H1 (cell line): ENCODE measurements at regions not wholly inside any gene's neighbourhood (a gene's known extent, or its start where the extent isn't known, plus 50 kb on each side); places are given as distances from the start of the nearest gene placed in this dataset.
A peak's percentile ranks its signal among the peaks of the same experiment; 100 is the strongest.

Experiments
- CTCF ChIA-PET: fragments of 300-600 bp; sonication (Branson Sonifier 250); formaldehyde crosslinking; loops from one replicate; lab custom pipeline; 2021; ENCODE audit not compliant: partially characterized antibody; lab: Charles Lee
- POLR2A ChIA-PET: fragments of 300-600 bp; sonication (Branson Sonifier 250); formaldehyde crosslinking; loops from one replicate; lab custom pipeline; 2021; ENCODE audit warnings: inconsistent platforms; ENCODE audit not compliant: partially characterized antibody; lab: Charles Lee
- DNase-seq, 2 experiments: peaks; one replicate each; pipeline versions ENCODE4 v3.0.0 to v3.0.0-alpha.2; 2010 to 2022; ENCODE audit warnings: low spot score in 2 of 2, low read depth in 1 of 2, mixed read lengths in 1 of 2
- FAIRE-seq: peaks from 2 replicates; lab custom pipeline; 2011; peaks lifted over from hg19 to GRCh38; lab: Jason Lieb, UNC
- H2AFZ ChIP-seq: 2 replicates; pipeline ENCODE4 v1.8.1; 2012; ENCODE audit warnings: low read length, inconsistent platforms
- H2AK5ac ChIP-seq: 2 replicates; pipeline ENCODE4 v1.6.1; 2013; ENCODE audit warnings: low read depth, low read length
- H2BK120ac ChIP-seq: replicated peaks from 2 replicates; pipeline ENCODE3; 2013; ENCODE audit warnings: low read depth, low read length, inconsistent platforms
- H2BK12ac ChIP-seq: 2 replicates; pipeline ENCODE4 v1.6.1; 2013; ENCODE audit warnings: low read depth, low read length
- H2BK15ac ChIP-seq: 2 replicates; pipeline ENCODE4 v1.6.1; 2013; ENCODE audit warnings: low read length
- H2BK20ac ChIP-seq: 2 replicates; pipeline ENCODE4 v1.6.1; 2013; ENCODE audit warnings: low read length
- H2BK5ac ChIP-seq: 2 replicates; pipeline ENCODE4 v1.6.1; 2013; ENCODE audit warnings: low read depth, low read length
- H3K14ac ChIP-seq: 2 replicates; pipeline ENCODE4 v1.6.1; 2013; ENCODE audit warnings: inconsistent platforms; ENCODE audit not compliant: insufficient read length
- H3K18ac ChIP-seq: 2 replicates; pipeline ENCODE4 v1.6.1; 2013; ENCODE audit warnings: low read length; ENCODE audit errors: extremely low read depth
- H3K23ac ChIP-seq: 2 replicates; pipeline ENCODE4 v1.6.1; 2013; ENCODE audit warnings: inconsistent platforms; ENCODE audit not compliant: insufficient read length
- H3K23me2 ChIP-seq: 2 replicates; pipeline ENCODE4 v1.6.1; 2013; ENCODE audit warnings: low read depth, low read length
- H3K27ac ChIP-seq: 2 replicates; pipeline ENCODE4 v1.6.1; 2011; ENCODE audit warnings: low read depth, low read length, inconsistent platforms
- H3K27me3 ChIP-seq, 4 experiments: replicated peaks in 1 of 4; 1 replicate in 1 of 4; 2 replicates in 3 of 4; pipeline versions ENCODE4 v1.6.1 to v1.8.1; 2011 to 2013; ENCODE audit warnings: low read length in 3 of 4, mild to moderate bottlenecking in 3 of 4, inconsistent platforms in 2 of 4, mixed read lengths in 2 of 4, moderate library complexity in 1 of 4; ENCODE audit not compliant: control insufficient read depth in 3 of 4, insufficient read depth in 3 of 4; ENCODE audit errors: extremely low read depth in 1 of 4
- H3K36me3 ChIP-seq, 4 experiments: 2 replicates each; pipeline versions ENCODE4 v1.6.1 to v1.8.1; 2011 to 2013; ENCODE audit warnings: mild to moderate bottlenecking in 4 of 4, low read length in 3 of 4, moderate library complexity in 2 of 4, control low read depth in 1 of 4, inconsistent platforms in 1 of 4; ENCODE audit not compliant: insufficient read depth in 4 of 4, control insufficient read depth in 2 of 4
- H3K4ac ChIP-seq: replicated peaks from 2 replicates; pipeline ENCODE3; 2013; ENCODE audit warnings: low read length, low read depth, mixed read lengths, inconsistent platforms; ENCODE audit not compliant: insufficient read length
- H3K4me1 ChIP-seq, 4 experiments: replicated peaks in 1 of 4; 1 replicate in 1 of 4; 2 replicates in 3 of 4; pipeline versions ENCODE4 v1.6.1 to v1.8.1; 2011 to 2013; ENCODE audit warnings: low read length in 3 of 4, inconsistent platforms in 2 of 4, mixed read lengths in 1 of 4; ENCODE audit not compliant: insufficient read depth in 4 of 4, control insufficient read depth in 3 of 4
- H3K4me2 ChIP-seq, 2 experiments: 2 replicates each; pipeline versions ENCODE4 v1.6.1 to v1.8.1; 2011 to 2013; ENCODE audit warnings: low read depth in 2 of 2, low read length in 2 of 2, control low read depth in 1 of 2, inconsistent platforms in 1 of 2, mild to moderate bottlenecking in 1 of 2; ENCODE audit not compliant: insufficient read depth in 1 of 2
- H3K4me3 ChIP-seq, 4 experiments: fragments of 200-600, 300-600 bp in 1 of 4; sonication (generic), shearing (Covaris generic), sonication (Bioruptor Twin) in 1 of 4; 2 replicates each; pipeline versions ENCODE4 v1.5.1 to v1.8.1; 2011 to 2016; ENCODE audit warnings: low read length in 4 of 4, low read depth in 3 of 4, control low read depth in 2 of 4, inconsistent platforms in 2 of 4, mild to moderate bottlenecking in 2 of 4, mixed read lengths in 1 of 4, moderate library complexity in 1 of 4; ENCODE audit not compliant: insufficient read depth in 2 of 4; ENCODE audit errors: extremely low read depth in 1 of 4
- H3K56ac ChIP-seq: replicated peaks from 2 replicates; pipeline ENCODE3; 2013; ENCODE audit warnings: low read depth, mild to moderate bottlenecking, mixed read lengths, low read length, inconsistent platforms; ENCODE audit not compliant: insufficient read length
- H3K79me1 ChIP-seq: 2 replicates; pipeline ENCODE4 v1.6.1; 2013; ENCODE audit warnings: low read depth, low read length, control low read depth
- H3K79me2 ChIP-seq, 2 experiments: 2 replicates each; pipeline versions ENCODE4 v1.6.1 to v1.8.1; 2012 to 2013; ENCODE audit warnings: low read length in 2 of 2, mild to moderate bottlenecking in 2 of 2, inconsistent platforms in 1 of 2; ENCODE audit not compliant: insufficient read depth in 2 of 2, control insufficient read depth in 1 of 2
- H3K9ac ChIP-seq, 4 experiments: replicated peaks in 1 of 4; 1 replicate in 1 of 4; 2 replicates in 3 of 4; pipeline versions ENCODE4 v1.6.1 to v1.8.1; 2011 to 2013; ENCODE audit warnings: low read depth in 3 of 4, low read length in 3 of 4, control low read depth in 2 of 4, mild to moderate bottlenecking in 2 of 4, moderate library complexity in 2 of 4, inconsistent platforms in 1 of 4; ENCODE audit errors: extremely low read depth in 1 of 4
- H3K9me3 ChIP-seq, 2 experiments: 2 replicates each; pipeline versions ENCODE4 v1.6.1 to v1.8.1; 2012 to 2013; ENCODE audit warnings: mild to moderate bottlenecking in 2 of 2, moderate library complexity in 2 of 2, control low read depth in 1 of 2, inconsistent platforms in 1 of 2, low read depth in 1 of 2, low read length in 1 of 2, mixed read lengths in 1 of 2; ENCODE audit not compliant: insufficient read depth in 2 of 2
- H4K20me1 ChIP-seq, 2 experiments: replicated peaks in 1 of 2; 2 replicates each; pipeline versions ENCODE3 to v1.8.1; 2011 to 2013; ENCODE audit warnings: inconsistent platforms in 2 of 2, low read length in 2 of 2, mild to moderate bottlenecking in 1 of 2; ENCODE audit not compliant: insufficient read depth in 2 of 2, control insufficient read depth in 1 of 2
- H4K5ac ChIP-seq: 2 replicates; pipeline ENCODE4 v1.6.1; 2013; ENCODE audit warnings: low read length, low read depth, mixed read lengths, inconsistent platforms; ENCODE audit not compliant: insufficient read length
- H4K8ac ChIP-seq: 2 replicates; pipeline ENCODE4 v1.8.0; 2013; ENCODE audit warnings: mild to moderate bottlenecking, moderate library complexity, low read length, inconsistent platforms; ENCODE audit not compliant: insufficient read depth; ENCODE audit errors: extremely low read depth
- H4K91ac ChIP-seq: replicated peaks from 2 replicates; pipeline ENCODE3; 2013; ENCODE audit warnings: low read length, mixed read lengths, inconsistent platforms; ENCODE audit not compliant: insufficient read length
- CTBP2 ChIP-seq: IDR thresholded peaks from 2 replicates; pipeline ENCODE4 v1.7.0; 2011; ENCODE audit warnings: borderline replicate concordance, mild to moderate bottlenecking, moderate library complexity, mixed read lengths, low read length; ENCODE audit not compliant: insufficient read depth, insufficient read length
- CTCF ChIP-seq, 3 experiments: IDR thresholded peaks; 1 replicate in 2 of 3; 2 replicates in 1 of 3; pipeline versions ENCODE4 v1.5.1 to v1.6.1; 2011; ENCODE audit warnings: low read length in 3 of 3, mild to moderate bottlenecking in 3 of 3, inconsistent platforms in 2 of 3, low read depth in 1 of 3, moderate library complexity in 1 of 3; ENCODE audit not compliant: insufficient read depth in 1 of 3; ENCODE audit errors: control extremely low read depth in 1 of 3
- KDM1A ChIP-seq: fragments of 200-600, 300-600 bp; sonication (generic); IDR thresholded peaks from 2 replicates; pipeline ENCODE4 v1.7.1; 2016; ENCODE audit warnings: mild to moderate bottlenecking, low read length, borderline replicate concordance
- PHF8 ChIP-seq: fragments of 200-600 bp; sonication (generic); conservative IDR thresholded peaks from 2 replicates; pipeline ENCODE4 v1.7.1; 2012; ENCODE audit warnings: low read depth, mild to moderate bottlenecking, inconsistent platforms, low read length, moderate library complexity
- POLR2A ChIP-seq, 2 experiments: IDR thresholded peaks; 1 replicate in 1 of 2; 2 replicates in 1 of 2; pipeline ENCODE4 v1.6.1; 2011; ENCODE audit warnings: low read depth in 2 of 2, low read length in 2 of 2, mild to moderate bottlenecking in 2 of 2; ENCODE audit errors: control extremely low read depth in 1 of 2
- POLR2AphosphoS5 ChIP-seq: IDR thresholded peaks from 2 replicates; pipeline ENCODE4 v1.6.1; 2011; ENCODE audit warnings: low read depth, low read length
- SIRT6 ChIP-seq: IDR thresholded peaks from one replicate; pipeline ENCODE4 v1.7.1; 2012; ENCODE audit warnings: low read length, inconsistent platforms
- SRF ChIP-seq: IDR thresholded peaks from 2 replicates; pipeline ENCODE4 v1.6.1; 2011; ENCODE audit warnings: mild to moderate bottlenecking, low read depth, low read length, moderate library complexity
- TAF1 ChIP-seq: IDR thresholded peaks from 2 replicates; pipeline ENCODE4 v1.6.1; 2011; ENCODE audit warnings: mild to moderate bottlenecking, low read depth, low read length
- USF2 ChIP-seq: IDR thresholded peaks from 2 replicates; pipeline ENCODE4 v1.6.1; 2011; ENCODE audit warnings: low read length, improper control_type of control experiment
- YY1 ChIP-seq: IDR thresholded peaks from 2 replicates; pipeline ENCODE4 v1.6.1; 2011; ENCODE audit warnings: low read depth, mild to moderate bottlenecking, low read length
- WGBS, 2 experiments: shearing (Covaris generic) in 1 of 2; methylation state at CpG; one replicate each; pipeline versions ENCODE4 v1.1.6 to v1.1.7; 2013 to 2015; ENCODE audit warnings: low lambda C conversion rate in 2 of 2, mixed read lengths in 2 of 2, inconsistent platforms in 1 of 2, low coverage in 1 of 2, missing lambda C conversion rate in 1 of 2; ENCODE audit not compliant: insufficient replicate concordance in 2 of 2, insufficient coverage in 1 of 2, insufficient read length in 1 of 2; ENCODE audit errors: extremely low coverage in 1 of 2, missing lambda C conversion rate in 1 of 2; 5-methylcytosine and 5-hydroxymethylcytosine counted together

- Histone ChIP-seq H2BK20ac (no peak overlapping the region), H3K4me3 (no peak overlapping the region), H4K8ac (no peak overlapping the region), H3K4me1 (peaks cover 0 to 4% (median 0%) of the 10 kb centered on the region in 4 experiments; a peak in 1 of 7 replicates), H3K36me3 (no peaks in the 10 kb centered on the region), H4K5ac (no peak overlapping the region), H2BK12ac (no peak overlapping the region), H3K14ac (no peak overlapping the region), H4K20me1 (no peaks in the 10 kb centered on the region), H3K79me2 (no peaks in the 10 kb centered on the region), H3K9ac (no peak overlapping the region), H2BK5ac (no peak overlapping the region), H2AK5ac (no peak overlapping the region), H2BK120ac (no peak overlapping the region), H3K4ac (no peak overlapping the region), H3K23ac (no peak overlapping the region), H3K27me3 (no peaks in the 10 kb centered on the region), H4K91ac (no peak overlapping the region), H3K23me2 (no peaks in the 10 kb centered on the region; the same call in 1 of the 2 replicates), H3K27ac (no peak overlapping the region), H3K9me3 (no peaks in the 10 kb centered on the region), H2BK15ac (no peak overlapping the region), H2AFZ (peak overlapping the region; percentile 87; the same call in 1 of the 2 replicates), H3K56ac (no peak overlapping the region), H3K4me2 (no peak overlapping the region), H3K18ac (no peak overlapping the region), H3K79me1 (no peaks in the 10 kb centered on the region)
- FAIRE-seq (no peak), DNase-seq (no peak)
- 81% methylated on average over 2 of the region's 2 CpGs; no CpG with 5 or more reads in 1 of the 2 experiments for WGBS, 2 experiments
- ChIA-PET CTCF (no interaction called here), POLR2A (no interaction called here)
- TF ChIP-seq POLR2A (IDR thresholded peaks at IDR 0.05; ENCODE audit: control extremely low read depth in 1 of 2, low read depth in 2 of 2, low read length in 2 of 2), result no peak
- TF ChIP-seq TAF1, result no peak
- TF ChIP-seq USF2, result no peak
- no peak for TF ChIP-seq SIRT6
- TF ChIP-seq POLR2AphosphoS5, result no peak
- no peak for TF ChIP-seq SRF
- no peak for TF ChIP-seq CTCF (IDR thresholded peaks at IDR 0.05; ENCODE audit: control extremely low read depth in 1 of 3, insufficient read depth in 1 of 3, low read depth in 1 of 3, low read length in 3 of 3)
- TF ChIP-seq KDM1A, result no peak
- no peak for TF ChIP-seq YY1
- TF ChIP-seq PHF8, result no peak
- no peak for TF ChIP-seq CTBP2
Observed at GRCh38 chr5:143985832-143986515, 174.0 kb downstream of the HMHB1 start.
